ENCODE measurements at regions not wholly inside any gene's neighbourhood (a gene's known extent, or its start where the extent isn't known, plus 50 kb on each side); places are given as distances from the start of the nearest gene placed in this dataset.
"Not testable (repeated sequence)": the region's sequence is repeated elsewhere in the genome, so short reads cannot be mapped to it uniquely, and the experiment has no call there.

GRCh38 chr2:75389271-75389670, 171.5 kb downstream of the EVA1A start:
- H3K4me3 ChIP-seq, result no peak overlapping the region
- no peak for DNase-seq (ENCODE audit: low spot score)
- TF ChIP-seq CTCF (IDR thresholded peaks at IDR 0.05), result no peak

GRCh38 chr2:75381032-75381431, 179.7 kb downstream of the EVA1A start:
- no peak for DNase-seq (ENCODE audit: low spot score)
- no peak overlapping the region for H3K4me3 ChIP-seq
- no peak for TF ChIP-seq CTCF (IDR thresholded peaks at IDR 0.05)
- no peak overlapping the region for H3K27ac ChIP-seq

More at GRCh38 chr2:75389271-75389670, 171.5 kb downstream of the EVA1A start:
- H3K27ac ChIP-seq, result no peak overlapping the region

- Histone ChIP-seq H3K27ac (no peak overlapping the region), H3K4me3 (no peak overlapping the region)
- DNase-seq (ENCODE audit: low spot score), result no peak
- no peak for TF ChIP-seq CTCF (IDR thresholded peaks at IDR 0.05)
Measured at GRCh38 chr2:75379476-75380210, 180.3 kb upstream of the TACR1 start.

GRCh38 chr2:75375646-75376582, 176.6 kb upstream of the TACR1 start:
- no peak for DNase-seq (ENCODE audit: low spot score)
- no peak overlapping the region for H3K27ac ChIP-seq
- TF ChIP-seq CTCF (IDR thresholded peaks at IDR 0.05), result no peak
- no peak overlapping the region for H3K4me3 ChIP-seq

GRCh38 chr2:75374414-75374957, 175.2 kb upstream of the TACR1 start:
- not testable (repeated sequence) for H3K4me3 ChIP-seq; H3K27ac ChIP-seq; DNase-seq (ENCODE audit: low spot score)

- Histone ChIP-seq H3K4me3 (no peak overlapping the region), H3K27ac (no peak overlapping the region)
- no peak for TF ChIP-seq CTCF (IDR thresholded peaks at IDR 0.05)
- no peak for DNase-seq (ENCODE audit: low spot score)
Measured at GRCh38 chr2:75367401-75367800, 168.1 kb upstream of the TACR1 start.

- Histone ChIP-seq H3K27ac (no peak overlapping the region), H3K4me3 (no peak overlapping the region)
- no peak for TF ChIP-seq CTCF (IDR thresholded peaks at IDR 0.05)
- DNase-seq (ENCODE audit: low spot score), result no peak
Measured at GRCh38 chr2:75361486-75361885, 162.2 kb upstream of the TACR1 start.
